ENCODE measurements at regions not wholly inside any gene's neighbourhood (a gene's known extent, or its start where the extent isn't known, plus 50 kb on each side); places are given as distances from the start of the nearest gene placed in this dataset.

GRCh38 chr1:182275271-182275670 lies 116.3 kb downstream of the GLUL start:
- Histone ChIP-seq H3K27me3 (ENCODE audit: insufficient read depth, low read length) (no peaks in the 10 kb centered on the region), H3K27ac (ENCODE audit: low read depth, low read length, poor library complexity, severe bottlenecking) (no peak overlapping the region), H3K79me2 (ENCODE audit: insufficient read depth, low read length) (no peaks in the 10 kb centered on the region), H3F3A (ENCODE audit: insufficient read depth, low read length) (no peaks in the 10 kb centered on the region), H3K4me2 (ENCODE audit: low read length) (no peak overlapping the region), H3K9me3 (ENCODE audit: low read length) (no peaks in the 10 kb centered on the region), H4K20me1 (ENCODE audit: insufficient read depth, low read length) (no peaks in the 10 kb centered on the region), H3K36me3 (ENCODE audit: insufficient read depth, low read length) (no peaks in the 10 kb centered on the region), H3K4me1 (ENCODE audit: insufficient read depth, low read length, severe bottlenecking) (no peaks in the 10 kb centered on the region), H2AFZ (ENCODE audit: low read length) (no peak overlapping the region), H3K4me3 (ENCODE audit: low read depth, low read length, poor library complexity, severe bottlenecking) (no peak overlapping the region), H3K9me2 (ENCODE audit: low read depth, low read length) (no peaks in the 10 kb centered on the region), H3K9ac (ENCODE audit: low read length) (no peak overlapping the region)
- no peak for TF ChIP-seq CTCF (IDR thresholded peaks at IDR 0.05; ENCODE audit: low read length)

- TF ChIP-seq EZH2 (IDR thresholded peaks at IDR 0.05; ENCODE audit: borderline replicate concordance, low read length) (no peak), CTCF (IDR thresholded peaks at IDR 0.05; ENCODE audit: low read length) (no peak)
- H3F3A ChIP-seq (ENCODE audit: insufficient read depth, low read length): no peaks in the 10 kb centered on the region
- no peaks in the 10 kb centered on the region for H3K36me3 ChIP-seq (ENCODE audit: insufficient read depth, low read length)
- no peaks in the 10 kb centered on the region for H3K9me3 ChIP-seq (ENCODE audit: low read length)
- H3K79me2 ChIP-seq (ENCODE audit: insufficient read depth, low read length): no peaks in the 10 kb centered on the region
- no peaks in the 10 kb centered on the region for H3K27me3 ChIP-seq (ENCODE audit: insufficient read depth, low read length)
- H3K27ac ChIP-seq (ENCODE audit: low read depth, low read length, poor library complexity, severe bottlenecking): no peak overlapping the region
- no peaks in the 10 kb centered on the region for H3K9me2 ChIP-seq (ENCODE audit: low read depth, low read length)
- H3K4me2 ChIP-seq (ENCODE audit: low read length): no peak overlapping the region
- H3K4me1 ChIP-seq (ENCODE audit: insufficient read depth, low read length, severe bottlenecking): no peaks in the 10 kb centered on the region
- H4K20me1 ChIP-seq (ENCODE audit: insufficient read depth, low read length): no peaks in the 10 kb centered on the region
- H3K4me3 ChIP-seq (ENCODE audit: low read depth, low read length, poor library complexity, severe bottlenecking): no peak overlapping the region
- no peak overlapping the region for H2AFZ ChIP-seq (ENCODE audit: low read length)
- no peak overlapping the region for H3K9ac ChIP-seq (ENCODE audit: low read length)
Observed at GRCh38 chr1:182274618-182275017, 117.0 kb downstream of the GLUL start.

GRCh38 chr1:182270731-182271130 lies 120.9 kb downstream of the GLUL start:
- Histone ChIP-seq H3K27ac (ENCODE audit: low read depth, low read length, poor library complexity, severe bottlenecking) (no peak overlapping the region), H3K4me2 (ENCODE audit: low read length) (no peak overlapping the region), H3K4me3 (ENCODE audit: low read depth, low read length, poor library complexity, severe bottlenecking) (no peak overlapping the region), H3K27me3 (ENCODE audit: insufficient read depth, low read length) (no peaks in the 10 kb centered on the region; the same call in 1 of the 2 replicates), H3K4me1 (ENCODE audit: insufficient read depth, low read length, severe bottlenecking) (no peaks in the 10 kb centered on the region), H3K9me2 (ENCODE audit: low read depth, low read length) (no peaks in the 10 kb centered on the region), H3K9me3 (ENCODE audit: low read length) (no peaks in the 10 kb centered on the region), H4K20me1 (ENCODE audit: insufficient read depth, low read length) (no peaks in the 10 kb centered on the region), H3K79me2 (ENCODE audit: insufficient read depth, low read length) (no peaks in the 10 kb centered on the region), H2AFZ (ENCODE audit: low read length) (no peak overlapping the region), H3F3A (ENCODE audit: insufficient read depth, low read length) (no peaks in the 10 kb centered on the region), H3K9ac (ENCODE audit: low read length) (no peak overlapping the region), H3K36me3 (ENCODE audit: insufficient read depth, low read length) (no peaks in the 10 kb centered on the region)
- no peak for TF ChIP-seq CTCF (IDR thresholded peaks at IDR 0.05; ENCODE audit: low read length)
- no peak for TF ChIP-seq EZH2 (IDR thresholded peaks at IDR 0.05; ENCODE audit: borderline replicate concordance, low read length)

Data from OCI-LY1 (cell line).